Natural killer cell treated with Interleukin-12 subunit alpha and Interleukin-12 subunit beta and Interleukin-15 and Interleukin-18, amount 100 ng/mL, for 72 hours (primary cell): ENCODE measurements at regions not wholly inside any gene's neighbourhood (a gene's known extent, or its start where the extent isn't known, plus 50 kb on each side); places are given as distances from the start of the nearest gene placed in this dataset.

Source experiments
- ATAC-seq, 2 donors: fragments of 150-1000 bp; cut with Tn5 transposase in 1 of 2; sonication (Bioruptor Pico), chemical (Tn5 transposase) in 1 of 2; 2 replicates each; pipeline ENCODE4 v1.10.0; 2021
- DNase-seq: peaks from one replicate; pipeline ENCODE4 v3.0.0; 2022; ENCODE audit warnings: low spot score
- H3K27ac Mint-ChIP-seq, 2 donors: 1 replicate in 1 of 2; 2 replicates in 1 of 2; pipeline ENCODE4 v1.8.0; 2022; ENCODE audit warnings: mixed read lengths in 2 of 2, mild to moderate bottlenecking in 1 of 2, moderate library complexity in 1 of 2
- H3K27me3 Mint-ChIP-seq, 2 donors: 1 replicate in 1 of 2; 2 replicates in 1 of 2; pipeline ENCODE4 v1.8.0; 2022; ENCODE audit warnings: mixed read lengths in 2 of 2
- H3K36me3 Mint-ChIP-seq: one replicate; pipeline ENCODE4 v1.8.0; 2022; ENCODE audit warnings: mixed read lengths
- H3K4me1 Mint-ChIP-seq, 2 donors: 1 replicate in 1 of 2; 2 replicates in 1 of 2; pipeline ENCODE4 v1.8.0; 2022; ENCODE audit warnings: low read depth in 2 of 2, mixed read lengths in 2 of 2, mild to moderate bottlenecking in 1 of 2
- H3K4me3 Mint-ChIP-seq: one replicate; pipeline ENCODE4 v1.8.0; 2022; ENCODE audit warnings: mixed read lengths
- H3K9me3 Mint-ChIP-seq: 2 replicates; pipeline ENCODE4 v1.8.0; 2022; ENCODE audit warnings: mixed read lengths

DNA sequence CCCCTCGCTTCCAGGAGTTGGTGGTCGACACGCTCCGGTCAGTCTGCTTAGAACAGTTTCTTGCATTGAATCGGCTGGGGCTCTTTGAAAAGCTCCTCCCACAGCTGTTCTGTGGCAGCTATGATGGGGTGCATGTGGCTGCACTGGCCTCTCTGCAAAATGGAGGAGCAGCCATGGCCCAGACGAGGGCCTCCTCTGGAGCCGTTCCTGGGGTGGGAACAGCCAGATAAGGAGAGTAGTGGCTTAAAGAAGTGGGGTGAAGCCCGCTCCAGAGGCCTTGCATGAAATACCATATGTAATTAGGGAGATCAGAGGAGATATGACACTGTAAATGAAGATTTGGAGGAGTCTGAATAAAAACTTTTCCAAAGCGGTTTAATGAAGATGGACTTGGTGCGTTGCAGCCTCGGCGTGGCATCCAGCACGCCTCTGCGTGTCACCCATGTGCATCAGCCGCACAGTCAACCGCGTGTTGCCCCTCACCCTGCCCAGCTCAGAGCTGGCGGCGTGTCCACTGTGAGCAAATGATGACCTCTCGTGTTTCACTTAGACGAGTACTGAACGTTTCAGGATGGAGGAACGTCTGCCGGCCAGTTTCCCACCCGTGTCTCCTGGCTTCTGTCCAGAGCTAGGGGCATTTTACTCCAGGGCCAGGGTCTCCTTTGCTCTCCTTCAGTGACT is 199.2 kb downstream of the TEX29 start:
- ATAC-seq (no peak), DNase-seq (no peak)
- no peaks in the 10 kb centered on the region for H3K9me3 Mint-ChIP-seq
- H3K27ac Mint-ChIP-seq = no peak overlapping the region
- H3K4me3 Mint-ChIP-seq = no peak overlapping the region
- H3K4me1 Mint-ChIP-seq = no peaks in the 10 kb centered on the region
- no peaks in the 10 kb centered on the region for H3K36me3 Mint-ChIP-seq
- H3K27me3 Mint-ChIP-seq = no peaks in the 10 kb centered on the region

DNA sequence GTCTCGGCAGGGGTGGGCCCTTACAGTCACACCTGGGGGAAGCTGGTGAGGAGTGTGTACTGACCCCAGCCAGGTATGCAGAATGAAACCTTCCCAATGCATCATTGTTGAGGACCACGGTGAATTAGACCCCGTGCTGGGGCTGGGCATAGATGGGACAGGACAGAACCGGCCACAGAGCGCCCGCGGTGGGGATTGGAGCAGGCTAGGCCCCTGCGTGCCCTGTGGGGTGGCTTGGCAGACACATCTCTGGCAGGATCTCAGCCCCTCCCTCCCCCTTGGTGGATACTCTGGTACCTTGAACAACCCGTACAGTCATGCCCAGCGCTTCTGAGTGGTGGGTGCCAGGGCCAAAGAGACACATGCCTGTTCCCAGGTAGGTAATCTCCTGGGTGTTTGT is 200.6 kb downstream of the TEX29 start:
- no peaks in the 10 kb centered on the region for H3K4me1 Mint-ChIP-seq
- H3K4me3 Mint-ChIP-seq = no peak overlapping the region
- ATAC-seq = no peak
- H3K27me3 Mint-ChIP-seq = no peaks in the 10 kb centered on the region
- no peaks in the 10 kb centered on the region for H3K9me3 Mint-ChIP-seq
- H3K36me3 Mint-ChIP-seq = no peaks in the 10 kb centered on the region
- no peak for DNase-seq
- no peak overlapping the region for H3K27ac Mint-ChIP-seq

DNA sequence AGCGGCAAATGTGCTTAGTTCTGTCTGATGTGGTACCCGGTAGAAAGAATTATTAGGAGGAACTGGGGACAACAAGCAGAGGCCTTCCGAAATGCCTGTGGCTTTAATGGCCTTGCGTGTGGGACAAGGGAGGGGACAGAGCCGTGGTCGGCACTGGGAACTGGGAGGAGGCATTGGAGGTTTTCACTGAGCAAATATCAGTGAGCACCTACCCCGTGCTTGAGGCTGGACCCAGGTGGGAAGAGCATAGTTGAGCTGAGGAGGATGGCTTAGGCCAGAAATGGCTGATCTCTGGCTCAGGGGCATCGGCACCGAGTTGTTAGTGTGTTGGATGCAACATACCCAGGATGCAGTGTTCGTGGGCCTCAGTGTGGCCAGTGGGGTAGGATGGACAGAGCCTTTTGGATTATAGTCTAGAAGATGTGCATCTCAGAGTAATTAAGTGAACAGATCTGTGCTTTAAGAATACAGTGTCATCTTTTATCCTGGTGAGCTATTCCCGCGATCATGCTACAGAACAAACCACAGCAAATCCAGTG is 201.3 kb downstream of the TEX29 start:
- H3K4me3 Mint-ChIP-seq = no peak overlapping the region
- no peaks in the 10 kb centered on the region for H3K36me3 Mint-ChIP-seq
- ATAC-seq (no peak), DNase-seq (no peak)
- no peaks in the 10 kb centered on the region for H3K27me3 Mint-ChIP-seq
- no peaks in the 10 kb centered on the region for H3K9me3 Mint-ChIP-seq
- no peak overlapping the region for H3K27ac Mint-ChIP-seq
- no peaks in the 10 kb centered on the region for H3K4me1 Mint-ChIP-seq

DNA sequence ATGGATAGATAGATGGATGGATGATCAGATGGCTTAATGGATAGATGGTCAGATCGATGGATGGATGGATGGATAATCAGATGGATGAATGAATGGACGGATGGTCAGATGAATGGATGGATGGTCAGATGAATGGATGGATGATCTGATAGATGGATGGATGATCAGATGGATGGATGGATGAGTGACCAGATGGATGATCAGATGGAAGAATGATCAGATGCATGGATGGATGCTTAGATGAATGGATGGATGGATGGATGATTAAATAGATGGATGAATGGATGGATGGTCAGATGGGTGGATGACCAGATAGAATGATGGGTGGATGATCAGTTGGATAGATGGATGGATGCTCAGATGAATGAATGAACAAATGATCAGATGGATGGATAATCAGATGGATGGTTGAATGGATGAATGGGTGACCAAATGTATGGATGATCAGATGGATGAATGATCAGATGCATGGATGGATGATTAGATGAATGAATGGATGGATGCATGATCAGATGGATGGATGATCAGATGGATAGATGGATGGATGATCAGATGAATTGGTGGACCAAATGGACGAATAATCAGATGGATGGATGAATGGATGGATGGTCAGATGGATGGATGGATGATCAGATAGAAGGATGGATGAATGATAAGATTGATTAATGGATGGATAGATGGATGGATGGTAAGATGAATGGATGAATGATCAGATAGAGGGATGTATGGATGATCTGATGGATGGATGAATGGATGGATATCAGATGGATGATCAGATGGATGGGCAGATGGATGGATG is 205.1 kb downstream of the TEX29 start:
- Mint-ChIP-seq H3K9me3 (no peaks in the 10 kb centered on the region), H3K4me3 (no peak overlapping the region), H3K4me1 (no peaks in the 10 kb centered on the region), H3K27ac (no peak overlapping the region), H3K36me3 (no peaks in the 10 kb centered on the region), H3K27me3 (peaks cover 3 to 6% of the 10 kb centered on the region in 2 donors)
- DNase-seq (no peak), ATAC-seq (no peak)

DNA sequence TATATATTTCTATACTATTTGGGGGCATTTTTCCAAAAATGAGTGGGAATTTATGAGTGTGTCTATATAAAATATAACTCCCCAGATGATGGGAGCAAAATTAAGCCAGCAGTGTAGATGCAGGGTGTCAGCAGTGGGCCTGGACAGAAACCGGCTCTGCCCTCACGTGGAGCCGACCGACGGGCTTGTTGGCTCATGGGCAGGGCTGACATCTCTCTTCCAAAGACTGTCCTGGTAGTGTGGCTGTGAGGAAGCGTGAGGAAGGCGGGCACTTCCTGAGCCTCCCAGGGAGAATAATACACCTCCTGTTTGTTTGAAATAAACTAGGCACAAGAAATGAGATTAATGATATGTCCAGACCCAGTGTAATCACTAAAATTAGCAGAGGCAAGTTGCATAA is 206.5 kb downstream of the TEX29 start:
- ATAC-seq = no peak
- DNase-seq = no peak
- Mint-ChIP-seq H3K27me3 (peaks cover 11 to 12% of the 10 kb centered on the region in 2 donors), H3K27ac (no peak overlapping the region), H3K36me3 (no peaks in the 10 kb centered on the region), H3K4me1 (no peaks in the 10 kb centered on the region), H3K4me3 (no peak overlapping the region), H3K9me3 (no peaks in the 10 kb centered on the region)

DNA sequence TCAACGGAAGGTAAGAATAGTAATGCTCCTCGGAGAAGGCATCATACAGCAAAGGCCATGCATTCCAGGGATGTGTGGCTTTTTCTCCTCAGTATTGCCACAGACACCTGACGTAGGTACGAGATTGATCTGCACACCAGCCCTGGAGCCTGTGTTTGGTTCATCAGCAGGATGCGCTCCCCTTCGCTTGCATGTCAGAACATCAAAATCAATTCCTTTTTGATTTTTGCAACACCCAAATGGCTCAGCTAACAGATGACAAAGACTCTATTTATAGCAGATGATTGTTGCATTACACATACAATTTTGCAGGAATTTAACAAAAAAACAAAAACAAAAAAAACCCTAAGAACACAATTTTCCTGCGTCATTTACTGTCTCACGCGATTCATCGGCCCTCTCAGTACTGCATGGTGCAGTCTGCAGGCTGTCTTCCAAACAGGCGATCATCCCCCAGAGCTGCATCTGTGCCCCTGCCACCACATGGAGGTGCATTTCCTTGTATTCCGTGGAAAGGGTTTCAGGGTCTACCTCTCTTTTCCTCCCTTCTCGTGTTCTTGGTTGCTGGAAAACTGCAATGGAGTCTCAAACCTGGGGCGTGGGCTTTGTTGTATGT is 207.3 kb downstream of the TEX29 start:
- DNase-seq (no peak), ATAC-seq (no peak)
- no peaks in the 10 kb centered on the region for H3K9me3 Mint-ChIP-seq
- no peak overlapping the region for H3K4me3 Mint-ChIP-seq
- no peaks in the 10 kb centered on the region for H3K4me1 Mint-ChIP-seq
- no peaks in the 10 kb centered on the region for H3K36me3 Mint-ChIP-seq
- no peak overlapping the region for H3K27ac Mint-ChIP-seq
- H3K27me3 Mint-ChIP-seq = peaks cover 13 to 20% of the 10 kb centered on the region in 2 donors

DNA sequence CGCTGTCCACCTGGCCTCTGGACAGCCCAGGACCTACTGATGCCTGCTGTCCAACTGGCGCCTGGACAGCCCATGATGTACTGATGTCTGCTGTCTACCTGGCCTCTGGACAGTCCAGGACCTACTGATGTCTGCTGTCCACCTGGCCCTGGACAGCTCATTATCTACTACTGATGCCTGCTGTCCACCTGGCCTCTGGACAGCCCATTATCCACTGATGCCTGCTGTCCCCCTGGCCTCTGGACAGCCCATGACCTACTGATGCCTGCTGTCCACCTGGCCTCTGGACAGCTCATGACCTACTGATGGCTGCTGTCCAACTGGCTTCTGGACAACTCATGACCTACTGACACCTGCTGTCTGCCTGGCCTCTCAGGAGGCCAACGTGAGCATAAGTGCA is 208.1 kb downstream of the TEX29 start:
- peak; percentile 22 to 50 for ATAC-seq
- no peaks in the 10 kb centered on the region for H3K36me3 Mint-ChIP-seq
- H3K9me3 Mint-ChIP-seq = no peaks in the 10 kb centered on the region
- DNase-seq = no peak
- no peaks in the 10 kb centered on the region for H3K4me1 Mint-ChIP-seq
- H3K4me3 Mint-ChIP-seq = no peak overlapping the region
- H3K27me3 Mint-ChIP-seq = peaks cover 19 to 28% of the 10 kb centered on the region in 2 donors
- no peak overlapping the region for H3K27ac Mint-ChIP-seq

DNA sequence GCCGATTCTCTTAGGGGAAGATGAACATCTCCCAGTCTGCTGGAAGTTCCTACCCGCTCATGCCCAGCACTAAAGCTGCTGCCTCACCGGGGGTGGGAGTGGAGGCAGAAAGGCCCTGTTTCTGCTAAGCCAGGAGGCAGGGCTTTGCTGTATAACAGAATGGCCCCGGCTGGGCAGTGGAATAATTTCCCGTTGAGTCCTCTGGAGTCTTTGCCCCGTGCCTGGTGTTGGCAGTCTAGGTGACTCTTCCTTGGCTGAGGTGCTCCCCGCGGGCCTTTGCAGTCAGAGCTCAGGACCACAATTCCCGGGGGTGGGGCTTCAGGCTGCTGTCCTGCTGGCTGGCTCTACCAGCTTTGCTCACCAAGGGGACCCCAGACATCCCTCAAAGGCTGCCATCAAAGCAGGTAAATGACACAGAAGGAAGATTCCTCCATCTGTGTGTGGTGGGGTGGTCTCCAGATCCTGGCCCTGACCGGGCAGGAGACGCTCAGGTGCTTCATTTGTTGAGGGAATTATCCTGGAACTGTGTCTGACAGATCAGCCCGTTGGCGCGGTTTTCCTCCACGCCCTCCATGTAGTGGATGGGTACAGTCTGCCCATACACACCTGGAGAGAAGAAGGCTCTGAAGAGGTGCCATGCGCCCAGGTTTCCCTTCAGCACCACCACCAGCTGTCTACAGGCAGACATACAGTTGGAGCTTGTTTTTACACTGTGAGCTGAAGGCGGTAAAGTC is 209.9 kb downstream of the TEX29 start:
- ATAC-seq (peak in 1 of 2 donors; percentile 22), DNase-seq (no peak)
- Mint-ChIP-seq H3K4me3 (no peak overlapping the region), H3K4me1 (peaks cover 0 to 2% of the 10 kb centered on the region in 2 donors), H3K36me3 (no peaks in the 10 kb centered on the region), H3K9me3 (no peaks in the 10 kb centered on the region), H3K27me3 (peaks cover 25 to 41% of the 10 kb centered on the region in 2 donors), H3K27ac (no peak overlapping the region)

DNA sequence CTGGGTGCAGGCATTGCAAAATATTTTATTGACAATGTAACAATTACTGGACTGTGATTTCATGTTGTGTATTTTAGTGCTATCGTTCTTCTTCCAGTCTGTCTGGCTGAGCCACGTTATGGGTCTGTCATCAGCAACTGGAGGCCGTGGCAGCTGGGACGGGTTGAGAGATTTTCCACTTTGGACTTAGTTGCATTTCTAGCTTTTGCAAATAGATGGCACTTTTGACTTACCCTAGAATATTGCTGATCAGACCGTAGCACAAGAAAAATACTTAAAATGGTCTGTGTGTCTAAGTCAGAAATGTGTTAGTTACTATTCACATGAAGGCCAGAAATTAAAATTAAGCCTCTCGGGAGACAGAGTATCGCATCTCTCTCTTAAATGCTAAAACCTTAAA is 211.1 kb downstream of the TEX29 start:
- Mint-ChIP-seq H3K27me3 (peaks cover 31 to 53% of the 10 kb centered on the region in 2 donors), H3K27ac (no peak overlapping the region), H3K36me3 (no peaks in the 10 kb centered on the region), H3K4me1 (peaks cover 0 to 3% of the 10 kb centered on the region in 2 donors), H3K4me3 (no peak overlapping the region), H3K9me3 (no peaks in the 10 kb centered on the region)
- no peak for ATAC-seq
- no peak for DNase-seq

DNA sequence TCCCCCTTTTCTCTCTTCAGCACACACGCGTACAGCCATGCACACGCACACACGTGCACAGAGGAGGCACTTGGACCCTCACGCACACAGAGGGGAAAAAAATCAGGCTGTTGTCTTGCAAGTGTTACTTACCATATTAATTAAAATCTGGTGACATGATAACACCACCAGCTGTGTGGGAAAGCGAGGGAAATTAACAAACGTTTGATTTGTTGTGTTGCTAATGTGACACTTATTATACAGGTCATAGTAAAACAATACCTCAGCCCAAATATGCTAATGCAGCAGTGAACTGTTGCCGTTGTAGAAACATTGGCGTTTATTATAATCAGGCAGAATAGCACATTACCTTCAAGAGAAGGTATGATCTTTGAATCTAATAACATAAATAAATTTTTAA is 211.7 kb downstream of the TEX29 start:
- ATAC-seq (no peak), DNase-seq (no peak)
- Mint-ChIP-seq H3K4me3 (no peak overlapping the region), H3K27me3 (peaks cover 33 to 54% of the 10 kb centered on the region in 2 donors), H3K9me3 (no peaks in the 10 kb centered on the region), H3K4me1 (peaks cover 0 to 3% of the 10 kb centered on the region in 2 donors), H3K27ac (no peak overlapping the region), H3K36me3 (no peaks in the 10 kb centered on the region)

DNA sequence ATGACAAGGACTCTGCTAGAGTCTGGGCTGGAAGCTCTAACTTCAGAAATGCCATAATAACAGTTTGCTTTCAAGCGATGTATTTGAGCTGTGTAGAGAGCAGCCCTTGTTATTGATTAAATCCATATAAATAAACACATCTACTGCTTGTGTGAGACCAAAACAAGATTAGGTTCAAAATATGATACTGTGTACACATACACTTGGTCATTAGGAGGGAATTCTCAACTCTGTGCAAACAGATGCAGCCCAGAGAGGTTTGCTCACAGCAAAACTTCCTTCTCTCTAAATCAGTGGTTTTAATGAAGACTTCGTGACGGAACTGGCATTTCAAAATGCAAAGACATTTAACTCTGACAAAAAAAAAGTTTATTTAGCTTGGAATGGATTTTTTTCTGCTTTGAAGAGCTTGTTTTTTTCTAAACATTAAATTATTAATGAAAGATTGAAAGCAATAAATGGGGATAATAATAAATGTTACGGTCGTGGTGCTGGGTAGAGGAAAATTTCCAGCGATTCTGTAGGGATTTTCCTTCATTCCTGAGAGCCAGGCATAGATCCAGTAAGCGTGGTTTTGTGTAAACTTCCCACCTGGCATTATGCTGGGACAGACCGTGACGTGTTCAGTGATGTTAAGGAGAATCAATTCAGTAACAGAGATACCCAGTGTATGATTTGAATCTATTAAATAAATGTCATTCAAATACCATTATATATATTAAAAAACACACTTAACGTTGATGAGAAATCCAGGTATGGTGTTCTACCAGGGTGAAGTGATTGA is 213.7 kb downstream of the TEX29 start:
- no peaks in the 10 kb centered on the region for H3K9me3 Mint-ChIP-seq

DNA sequence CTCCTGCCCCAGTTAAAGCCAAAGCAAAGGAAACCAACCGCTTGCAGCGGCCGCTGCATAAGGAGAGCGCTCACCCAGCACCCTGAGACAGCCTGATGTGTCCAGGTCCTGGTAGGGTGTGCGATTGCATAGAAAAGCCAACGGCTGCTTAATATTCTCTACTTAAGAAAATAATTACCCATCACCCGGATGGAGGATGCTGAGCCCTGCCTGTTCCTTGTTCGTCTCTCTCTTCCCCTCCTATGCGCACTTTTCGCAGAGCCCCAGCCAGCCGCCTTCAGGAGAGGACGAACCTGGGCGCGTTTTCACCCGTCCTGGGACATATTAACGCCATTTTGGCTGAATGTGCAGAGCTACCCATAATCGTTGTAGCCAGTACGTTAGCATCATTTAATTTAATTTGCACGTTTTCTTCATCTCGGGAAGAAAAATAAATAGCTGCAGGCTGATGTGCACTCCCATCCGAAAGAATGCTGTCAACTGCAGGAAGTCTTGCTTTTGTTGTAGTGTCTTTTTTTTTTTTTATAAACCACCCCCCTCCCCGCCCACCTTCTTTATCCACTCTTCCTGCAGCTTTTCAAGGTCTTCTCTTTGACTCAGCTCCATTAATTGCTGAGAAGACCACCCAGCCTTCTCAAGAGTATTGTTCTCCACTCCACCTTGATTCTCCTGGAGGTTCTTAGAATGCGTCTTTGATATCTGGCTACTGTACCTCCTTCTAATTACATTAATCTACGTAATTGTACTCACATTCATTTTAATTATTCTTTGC is 214.5 kb downstream of the TEX29 start:
- Mint-ChIP-seq H3K4me1 (peaks cover 0 to 3% of the 10 kb centered on the region in 2 donors), H3K9me3 (no peaks in the 10 kb centered on the region), H3K27ac (no peak overlapping the region), H3K27me3 (peaks cover 31 to 49% of the 10 kb centered on the region in 2 donors), H3K36me3 (no peaks in the 10 kb centered on the region), H3K4me3 (no peak overlapping the region)
- no peak for DNase-seq
- no peak for ATAC-seq

More for the DNA sequence above, 213.7 kb downstream of the TEX29 start:
- Mint-ChIP-seq H3K36me3 (no peaks in the 10 kb centered on the region), H3K27ac (no peak overlapping the region), H3K4me3 (no peak overlapping the region), H3K27me3 (peaks cover 34 to 54% of the 10 kb centered on the region in 2 donors), H3K4me1 (peaks cover 0 to 3% of the 10 kb centered on the region in 2 donors)
- ATAC-seq = no peak
- DNase-seq = no peak
